AG08395 (cell line): ENCODE measurements at regions not wholly inside any gene's neighbourhood (a gene's known extent, or its start where the extent isn't known, plus 50 kb on each side); places are given as distances from the start of the nearest gene placed in this dataset.
"Not testable (repeated sequence)": the region's sequence is repeated elsewhere in the genome, so short reads cannot be mapped to it uniquely, and the experiment has no call there.

Experiments used
- DNase-seq: peaks from one replicate; pipeline ENCODE4 v3.0.0; 2012; ENCODE audit warnings: mixed read lengths, low spot score

GRCh38 chr3:189375532-189375931 is 203.8 kb downstream of the TPRG1 start:
- DNase-seq: no peak

DNA sequence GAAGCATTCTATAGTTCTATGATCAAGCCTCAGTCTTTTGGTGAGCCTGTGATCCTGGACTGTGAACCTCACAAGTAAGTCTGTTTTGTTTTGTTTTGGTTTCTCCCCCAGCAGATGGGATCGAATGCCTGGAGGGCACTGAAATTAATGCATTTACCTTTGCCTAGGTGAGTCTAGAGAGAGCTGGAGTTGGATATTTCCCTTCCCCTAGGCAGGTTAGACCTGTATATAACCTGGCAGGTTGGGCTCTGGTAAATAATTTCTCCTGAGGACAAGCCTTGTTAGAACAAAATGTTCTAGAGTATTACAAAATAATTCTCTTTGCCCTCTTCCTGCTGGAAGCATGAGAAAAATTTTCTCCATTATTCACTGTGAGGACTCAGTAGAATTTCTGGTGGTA is 211.9 kb downstream of the TPRG1 start:
- DNase-seq: no peak

DNA sequence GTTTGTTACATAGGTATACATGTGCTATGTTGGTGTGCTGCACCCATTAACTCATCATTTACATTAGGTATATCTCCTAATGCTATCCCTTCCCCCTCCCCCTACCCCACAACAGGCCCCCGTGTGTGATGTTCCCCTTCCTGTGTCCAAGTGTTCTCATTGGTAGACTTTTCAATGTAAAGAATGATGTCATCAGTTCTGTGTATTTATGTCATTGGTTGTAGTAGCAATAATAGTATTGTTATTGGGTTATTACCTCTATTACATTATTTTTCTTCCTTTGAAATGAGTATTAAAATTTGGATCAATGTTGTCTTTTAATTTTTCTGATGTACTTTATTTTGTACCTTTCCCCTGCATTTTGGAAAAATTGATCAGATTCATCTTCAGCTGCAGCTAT is 214.1 kb downstream of the TPRG1 start:
- not testable (repeated sequence) for DNase-seq

- DNase-seq: no peak
These were observed 215.0 kb downstream of the TPRG1 start for GRCh38 chr3:189386739-189387138.

DNA sequence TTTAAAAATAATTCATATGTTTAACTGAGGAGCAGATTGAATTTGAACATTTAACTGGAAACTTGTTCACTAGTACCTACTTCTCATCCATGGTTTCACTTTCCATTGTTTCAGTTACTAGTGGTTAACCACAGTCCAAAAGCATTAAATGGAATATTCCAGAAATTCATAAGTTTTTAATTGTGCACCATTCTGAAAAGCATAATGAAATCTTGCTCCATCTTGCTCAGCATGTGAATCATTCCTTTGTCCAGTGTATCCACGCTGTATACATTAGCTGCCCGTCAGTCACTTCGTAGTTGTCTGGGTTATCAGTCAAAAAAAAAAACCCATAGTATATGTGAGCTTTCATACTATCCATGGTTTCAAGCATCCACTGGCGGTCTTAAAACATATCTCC is 217.6 kb downstream of the TPRG1 start:
- DNase-seq: no peak

DNA sequence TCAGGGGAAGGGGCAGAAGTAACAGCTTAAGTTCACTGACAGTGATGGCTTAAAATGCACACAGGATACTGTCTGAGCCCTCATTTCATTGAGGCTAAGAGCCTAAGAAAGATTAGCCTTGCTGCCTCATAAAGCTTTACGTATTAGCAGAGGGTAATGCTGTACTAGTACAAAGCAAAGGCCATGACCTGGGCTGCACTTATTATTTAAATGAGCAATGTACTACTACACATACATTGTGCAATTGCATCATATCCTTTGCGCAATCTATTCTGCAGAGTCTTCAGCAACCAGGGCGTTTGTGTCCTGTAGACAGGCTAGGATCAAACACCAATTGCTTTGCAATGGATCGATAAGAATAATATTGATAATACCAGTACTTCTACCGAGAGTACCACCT is 221.8 kb downstream of the TPRG1 start:
- DNase-seq: no peak

DNA sequence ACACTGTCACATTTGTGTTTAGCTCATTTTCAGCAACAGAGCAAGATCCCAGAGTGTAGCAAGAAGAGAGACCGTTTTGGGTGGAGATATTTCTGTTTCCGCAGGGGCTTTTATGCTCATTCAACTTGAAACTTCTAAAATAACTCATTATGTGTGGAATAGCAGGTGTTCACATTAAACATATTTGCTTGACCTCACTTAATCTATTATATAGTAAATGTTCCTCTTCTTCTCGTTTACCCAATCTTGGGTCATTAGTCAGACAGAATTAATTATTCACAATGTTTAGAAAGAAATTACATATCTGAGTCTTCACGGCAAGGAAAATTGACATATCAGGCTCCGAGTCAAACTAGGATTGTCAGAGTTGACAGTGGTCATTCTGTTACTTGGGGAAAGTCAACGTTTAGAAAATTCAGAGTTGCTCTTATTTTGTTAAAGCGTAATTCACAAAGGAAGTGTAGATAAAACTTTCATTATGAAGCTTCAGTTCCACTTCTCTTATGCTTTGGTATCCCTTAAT is 222.9 kb downstream of the TPRG1 start:
- DNase-seq: no peak

DNA sequence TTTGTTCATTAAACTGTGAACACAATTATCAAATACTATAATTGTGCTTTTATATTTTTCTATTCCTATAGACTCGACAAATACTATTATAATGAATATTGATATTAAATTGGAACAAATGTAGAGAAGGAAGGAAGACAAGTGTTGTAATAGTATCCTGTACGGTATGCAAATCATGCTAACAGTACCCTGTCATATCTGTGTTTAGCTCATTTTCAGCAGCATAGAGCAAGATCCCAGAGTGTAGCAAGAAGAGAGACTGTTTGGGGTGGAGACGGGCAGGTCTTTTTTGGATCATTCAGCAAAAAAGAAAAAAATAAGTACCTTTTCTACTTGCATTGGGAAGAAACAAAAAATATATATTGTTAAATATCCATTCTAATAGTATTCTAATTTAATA is 224.1 kb downstream of the TPRG1 start:
- no peak for DNase-seq

- no peak for DNase-seq
These were observed 226.9 kb downstream of the TPRG1 start for GRCh38 chr3:189398656-189399055.

GRCh38 chr3:189401196-189401595 is 229.4 kb downstream of the TPRG1 start:
- DNase-seq: no peak

GRCh38 chr3:189403194-189403593 is 228.0 kb upstream of the TP63 start:
- no peak for DNase-seq

- no peak for DNase-seq
These were observed 227.2 kb upstream of the TP63 start for GRCh38 chr3:189404024-189404423.

GRCh38 chr3:189404797-189405484 is 226.2 kb upstream of the TP63 start:
- no peak for DNase-seq

DNA sequence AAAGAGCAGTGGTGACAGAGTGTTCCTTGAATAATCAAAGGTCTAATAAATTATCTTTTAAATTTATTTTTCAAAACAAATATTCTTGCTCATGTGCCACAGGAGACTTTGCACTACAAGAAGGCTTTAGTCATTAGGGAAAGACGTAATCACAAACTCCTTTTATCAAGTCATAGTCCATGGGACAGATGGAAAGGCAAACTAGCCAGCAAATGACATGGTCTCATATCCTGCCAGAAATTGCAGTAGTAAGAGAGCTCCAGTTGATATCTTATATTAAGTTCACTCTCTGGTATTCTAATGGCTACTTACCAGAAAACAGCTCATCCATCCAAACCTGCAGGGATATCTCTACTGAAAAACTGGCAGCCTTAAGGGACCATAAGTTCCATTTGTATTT is 225.0 kb upstream of the TP63 start:
- DNase-seq: no peak

- no peak for DNase-seq
These were observed 220.7 kb upstream of the TP63 start for GRCh38 chr3:189410522-189410921.

- DNase-seq: no peak
These were observed 212.2 kb upstream of the TP63 start for GRCh38 chr3:189419038-189419437.

GRCh38 chr3:189419683-189420082 is 211.5 kb upstream of the TP63 start:
- no peak for DNase-seq

DNA sequence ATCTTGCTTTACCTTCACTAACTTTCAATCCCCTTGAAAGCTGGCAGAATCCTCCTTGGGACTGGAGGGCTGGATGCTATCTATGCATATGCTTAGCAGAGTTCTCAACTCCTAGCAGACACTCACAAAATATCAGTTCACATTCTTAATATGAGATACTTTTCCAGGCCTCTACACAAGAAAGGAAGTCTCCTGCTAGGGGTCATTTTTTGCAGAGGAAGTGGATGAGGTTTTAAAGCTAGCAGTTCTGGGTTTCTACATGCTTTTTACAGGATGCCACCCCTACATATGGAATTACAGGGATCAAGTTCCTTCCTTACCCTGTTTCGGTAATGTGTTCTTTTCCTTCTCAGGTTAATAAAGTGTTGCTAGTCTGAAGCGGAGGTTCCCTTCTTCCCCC is 206.3 kb upstream of the TP63 start:
- DNase-seq: no peak

DNA sequence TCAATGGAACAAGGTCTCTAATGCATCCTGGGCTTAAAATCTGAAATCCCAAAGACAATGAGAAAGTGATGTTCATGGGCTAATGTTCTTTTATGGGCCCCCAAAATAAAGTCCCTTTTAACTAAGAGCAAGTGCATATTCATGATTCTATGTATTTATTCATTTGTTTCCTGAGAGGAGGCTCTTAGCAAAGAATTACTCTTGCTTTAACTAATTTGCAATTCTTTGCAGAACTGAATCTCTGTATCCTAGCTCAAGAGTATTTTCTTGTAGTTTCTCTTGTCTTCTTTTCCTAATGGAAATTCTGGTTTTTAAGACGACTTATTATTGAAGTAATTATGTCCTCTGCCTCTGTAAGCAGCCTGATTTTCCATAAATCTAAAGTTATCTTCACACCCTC is 202.2 kb upstream of the TP63 start:
- no peak for DNase-seq

GRCh38 chr3:189430166-189430565 is 201.0 kb upstream of the TP63 start:
- DNase-seq: no peak

DNA sequence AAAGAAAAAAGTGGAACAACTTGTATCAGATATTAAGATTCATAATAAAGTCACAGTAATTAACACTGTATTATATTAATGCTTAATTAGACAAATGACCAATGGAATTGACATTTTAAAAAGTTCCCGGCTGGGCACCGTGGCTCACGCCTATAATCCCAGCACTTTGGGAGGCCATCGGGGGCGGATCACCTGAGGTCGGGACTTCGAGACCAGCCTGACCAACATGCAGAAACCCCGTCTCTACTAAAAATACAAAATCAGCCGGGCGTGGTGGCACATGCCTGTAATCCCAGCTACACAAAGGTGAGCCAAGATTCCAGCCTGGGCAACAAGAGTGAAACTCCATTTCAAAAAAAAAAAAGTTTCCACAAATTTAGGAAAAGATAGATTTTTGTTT is 188.9 kb upstream of the TP63 start:
- DNase-seq: not testable (repeated sequence)

- DNase-seq: no peak
These were observed 184.1 kb upstream of the TP63 start for GRCh38 chr3:189446959-189447560.

DNA sequence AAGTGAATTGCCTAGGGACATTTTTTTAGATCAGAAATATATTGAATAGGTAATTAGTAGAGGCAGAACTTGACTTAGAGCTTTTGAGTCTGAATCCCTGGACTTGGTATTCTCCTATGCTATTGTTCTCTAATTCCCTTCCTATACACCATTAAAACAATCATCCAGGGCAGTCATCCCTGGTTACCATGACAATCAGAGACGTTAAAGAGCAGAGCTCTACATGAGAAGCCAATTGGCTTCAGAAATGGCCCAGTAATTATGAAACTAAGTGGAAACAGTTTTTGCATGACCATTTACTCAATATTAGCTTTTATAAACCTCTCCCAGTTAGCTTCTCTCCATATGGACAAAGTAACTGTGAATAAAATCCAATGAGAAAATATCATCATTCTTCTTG is 182.1 kb upstream of the TP63 start:
- no peak for DNase-seq

DNA sequence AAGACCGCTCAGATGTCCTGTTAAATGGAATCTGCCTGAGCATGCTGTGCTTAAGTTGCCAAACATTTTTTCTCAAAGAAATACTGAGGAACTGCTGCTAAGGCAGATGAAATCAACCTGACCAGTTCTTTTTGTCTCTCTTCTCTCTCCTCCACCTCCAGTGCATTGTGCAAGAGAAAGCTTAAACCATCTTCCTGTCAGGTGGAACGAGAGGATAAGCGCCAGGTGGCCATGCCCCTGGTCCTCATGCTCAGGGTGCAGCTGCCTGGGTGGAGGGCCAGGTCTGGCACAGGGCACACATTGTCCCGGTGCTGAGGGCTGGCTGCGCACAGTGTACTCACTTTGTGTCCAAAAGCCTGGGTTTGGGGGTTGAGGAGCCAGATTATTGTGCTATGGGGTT is 176.2 kb upstream of the TP63 start:
- DNase-seq: no peak
